Keratinocyte (primary cell): ENCODE measurements at regions not wholly inside any gene's neighbourhood (a gene's known extent, or its start where the extent isn't known, plus 50 kb on each side); places are given as distances from the start of the nearest gene placed in this dataset.

Experiments used
- EZH2 ChIP-seq: IDR thresholded peaks from one replicate; pipeline ENCODE4 v1.6.1; 2012; ENCODE audit warnings: inconsistent platforms, mild to moderate bottlenecking, low read length, moderate library complexity
- TF ChIP-seq, protein P1 (sequence below), 3 experiments: IDR thresholded peaks in 1 of 3; conservative IDR thresholded peaks in 1 of 3; optimal IDR thresholded peaks in 1 of 3; 2 replicates in 2 of 3; 3 replicates in 1 of 3; pipeline versions ENCODE3 to v1.5.1; 2011; ENCODE audit warnings: low read length in 3 of 3, mild to moderate bottlenecking in 3 of 3, moderate library complexity in 2 of 3, control low read depth in 1 of 3, inconsistent platforms in 1 of 3; ENCODE audit not compliant: insufficient read depth in 2 of 3; ENCODE audit errors: extremely low read depth in 1 of 3

DNA sequence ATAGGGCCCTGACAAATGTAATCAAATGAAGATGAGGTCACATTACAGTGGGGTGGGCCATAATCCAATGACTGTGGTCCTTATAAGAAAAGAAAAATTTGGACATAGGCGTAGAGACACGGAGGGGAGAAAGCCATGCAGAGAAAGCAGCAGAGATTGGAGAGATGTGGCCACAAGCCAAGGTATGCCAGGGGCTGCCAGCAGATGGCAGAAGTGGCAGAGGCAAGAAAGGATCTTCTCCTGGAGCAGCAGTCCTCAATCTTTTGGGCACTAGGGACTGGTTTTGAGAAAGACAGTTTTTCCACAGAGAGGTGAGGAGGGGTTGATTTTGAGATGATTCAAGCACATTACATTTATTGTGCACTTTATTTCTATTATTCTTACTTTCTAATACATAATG is 355.1 kb downstream of the NPHP4 start:
- TF ChIP-seq, protein P1, sequence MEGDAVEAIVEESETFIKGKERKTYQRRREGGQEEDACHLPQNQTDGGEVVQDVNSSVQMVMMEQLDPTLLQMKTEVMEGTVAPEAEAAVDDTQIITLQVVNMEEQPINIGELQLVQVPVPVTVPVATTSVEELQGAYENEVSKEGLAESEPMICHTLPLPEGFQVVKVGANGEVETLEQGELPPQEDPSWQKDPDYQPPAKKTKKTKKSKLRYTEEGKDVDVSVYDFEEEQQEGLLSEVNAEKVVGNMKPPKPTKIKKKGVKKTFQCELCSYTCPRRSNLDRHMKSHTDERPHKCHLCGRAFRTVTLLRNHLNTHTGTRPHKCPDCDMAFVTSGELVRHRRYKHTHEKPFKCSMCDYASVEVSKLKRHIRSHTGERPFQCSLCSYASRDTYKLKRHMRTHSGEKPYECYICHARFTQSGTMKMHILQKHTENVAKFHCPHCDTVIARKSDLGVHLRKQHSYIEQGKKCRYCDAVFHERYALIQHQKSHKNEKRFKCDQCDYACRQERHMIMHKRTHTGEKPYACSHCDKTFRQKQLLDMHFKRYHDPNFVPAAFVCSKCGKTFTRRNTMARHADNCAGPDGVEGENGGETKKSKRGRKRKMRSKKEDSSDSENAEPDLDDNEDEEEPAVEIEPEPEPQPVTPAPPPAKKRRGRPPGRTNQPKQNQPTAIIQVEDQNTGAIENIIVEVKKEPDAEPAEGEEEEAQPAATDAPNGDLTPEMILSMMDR (optimal IDR thresholded peaks at IDR 0.05 in 1 of 3, IDR thresholded peaks at IDR 0.05 in 1 of 3, conservative IDR thresholded peaks at IDR 0.05 in 1 of 3; ENCODE audit: extremely low read depth in 1 of 3, insufficient read depth in 2 of 3, low read length in 3 of 3), result peak; percentile 81 to 92 (median 87)
- TF ChIP-seq EZH2, result no peak
